Neuronal stem cell (in vitro differentiated cells): ENCODE measurements at regions not wholly inside any gene's neighbourhood (a gene's known extent, or its start where the extent isn't known, plus 50 kb on each side); places are given as distances from the start of the nearest gene placed in this dataset.
A peak's percentile ranks its signal among the peaks of the same experiment; 100 is the strongest.
"Not testable (repeated sequence)": the region's sequence is repeated elsewhere in the genome, so short reads cannot be mapped to it uniquely, and the experiment has no call there.

ENCODE experiments used
- DNase-seq: peaks from one replicate; pipeline ENCODE4 v3.0.0-alpha.2; 2013; ENCODE audit warnings: low spot score
- H2AFZ ChIP-seq: one replicate; pipeline ENCODE4 v1.6.1; 2013; ENCODE audit warnings: mild to moderate bottlenecking, low read length, inconsistent platforms
- H2AK5ac ChIP-seq: 2 replicates; pipeline ENCODE4 v1.6.1; 2013; ENCODE audit warnings: low read depth, mild to moderate bottlenecking, inconsistent platforms, low read length, moderate library complexity, mixed read lengths
- H2BK120ac ChIP-seq: 2 replicates; pipeline ENCODE4 v1.6.1; 2013; ENCODE audit warnings: low read depth, mild to moderate bottlenecking, inconsistent platforms, low read length, moderate library complexity, mixed read lengths
- H2BK12ac ChIP-seq: one replicate; pipeline ENCODE4 v1.6.1; 2013; ENCODE audit warnings: low read length, inconsistent platforms
- H2BK15ac ChIP-seq: 2 replicates; pipeline ENCODE4 v1.6.1; 2013; ENCODE audit warnings: mild to moderate bottlenecking, low read length, inconsistent platforms, mixed read lengths
- H2BK5ac ChIP-seq: one replicate; pipeline ENCODE4 v1.6.1; 2013; ENCODE audit warnings: inconsistent platforms, mild to moderate bottlenecking, low read length, moderate library complexity
- H3K14ac ChIP-seq: one replicate; pipeline ENCODE4 v1.6.1; 2013; ENCODE audit warnings: low read length, inconsistent platforms
- H3K18ac ChIP-seq: 2 replicates; pipeline ENCODE4 v1.6.1; 2013; ENCODE audit warnings: low read length, inconsistent platforms
- H3K23ac ChIP-seq: 2 replicates; pipeline ENCODE4 v1.6.1; 2013; ENCODE audit warnings: low read depth, mild to moderate bottlenecking, mixed read lengths, low read length, inconsistent platforms; ENCODE audit not compliant: poor library complexity
- H3K27ac ChIP-seq: replicated peaks from 3 replicates; pipeline ENCODE4 v1.5.1; 2013; ENCODE audit warnings: low read length, inconsistent platforms
- H3K27me3 ChIP-seq, 3 experiments: 2 replicates each; pipeline ENCODE4 v1.6.1; 2013; ENCODE audit warnings: low read length in 3 of 3, mild to moderate bottlenecking in 2 of 3, inconsistent platforms in 1 of 3, low read depth in 1 of 3, mixed read lengths in 1 of 3, moderate library complexity in 1 of 3; ENCODE audit not compliant: control insufficient read depth in 3 of 3, insufficient read depth in 3 of 3
- H3K36me3 ChIP-seq, 2 donors: replicated peaks in 1 of 2; 2 replicates each; pipeline ENCODE4 v1.6.1; 2013; ENCODE audit warnings: low read length in 2 of 2; ENCODE audit not compliant: control insufficient read depth in 2 of 2, insufficient read depth in 2 of 2
- H3K4ac ChIP-seq: 2 replicates; pipeline ENCODE4 v1.6.1; 2013; ENCODE audit warnings: inconsistent platforms, mild to moderate bottlenecking, low read length, moderate library complexity
- H3K4me1 ChIP-seq, 2 donors: 1 replicate in 1 of 2; 2 replicates in 1 of 2; pipeline ENCODE4 v1.6.1; 2013; ENCODE audit warnings: low read length in 2 of 2, low read depth in 1 of 2; ENCODE audit not compliant: control insufficient read depth in 2 of 2, insufficient read depth in 1 of 2
- H3K4me2 ChIP-seq: one replicate; pipeline ENCODE4 v1.6.1; 2013; ENCODE audit warnings: mild to moderate bottlenecking, low read length, inconsistent platforms; ENCODE audit not compliant: insufficient read depth, poor library complexity, severe bottlenecking
- H3K4me3 ChIP-seq, 2 donors: 2 replicates each; pipeline ENCODE4 v1.5.1; 2013; ENCODE audit warnings: low read length in 2 of 2, mild to moderate bottlenecking in 2 of 2, inconsistent platforms in 1 of 2, moderate library complexity in 1 of 2
- H3K79me1 ChIP-seq: one replicate; pipeline ENCODE4 v1.6.1; 2013; ENCODE audit warnings: low read depth, mild to moderate bottlenecking, inconsistent platforms, low read length, moderate library complexity
- H3K9ac ChIP-seq: one replicate; pipeline ENCODE4 v1.6.1; 2013; ENCODE audit warnings: mild to moderate bottlenecking, low read depth, low read length, inconsistent platforms; ENCODE audit not compliant: poor library complexity
- H3K9me3 ChIP-seq, 2 donors: replicated peaks in 1 of 2; 2 replicates each; pipeline versions ENCODE3 to v1.6.1; 2013; ENCODE audit warnings: low read length in 2 of 2, mild to moderate bottlenecking in 2 of 2, inconsistent platforms in 1 of 2, low read depth in 1 of 2, mixed read lengths in 1 of 2, moderate library complexity in 1 of 2; ENCODE audit not compliant: control insufficient read depth in 2 of 2, insufficient read depth in 1 of 2
- H4K8ac ChIP-seq: one replicate; pipeline ENCODE4 v1.6.1; 2013; ENCODE audit warnings: low read depth, mild to moderate bottlenecking, inconsistent platforms, low read length, moderate library complexity
- H4K91ac ChIP-seq: one replicate; pipeline ENCODE4 v1.6.1; 2013; ENCODE audit warnings: low read length, low read depth, mild to moderate bottlenecking, inconsistent platforms; ENCODE audit not compliant: poor library complexity
- WGBS, 2 donors: extraction: QIAGEN DNeasy Blood & Tissue Kit; methylation state at CpG; one replicate each; pipeline ENCODE4 v1.1.7; 2013; ENCODE audit warnings: missing lambda C conversion rate in 2 of 2, mixed read lengths in 1 of 2; ENCODE audit not compliant: insufficient read length in 2 of 2, insufficient replicate concordance in 1 of 2; ENCODE audit errors: extremely low coverage in 2 of 2; 5-methylcytosine and 5-hydroxymethylcytosine counted together

DNA sequence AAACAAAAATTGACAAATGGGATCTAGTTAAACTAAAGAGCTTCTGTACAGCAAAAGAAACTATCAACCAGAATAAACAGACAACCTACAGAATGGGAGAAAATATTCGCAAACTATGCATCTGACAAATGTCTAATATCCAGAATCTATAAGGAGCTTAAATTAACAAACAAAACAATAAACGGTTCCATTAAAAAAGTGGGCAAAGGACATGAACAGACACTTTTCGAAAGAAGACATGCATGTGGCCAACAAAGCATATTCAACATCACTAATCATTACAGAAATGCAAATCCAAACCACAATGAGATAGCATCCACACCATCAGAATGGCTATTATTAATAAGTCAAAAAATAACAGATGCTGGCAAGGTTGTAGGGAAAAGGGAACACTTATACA lies 50.5 kb upstream of the MED13L start:
- H3K27ac ChIP-seq, H3K4me3 ChIP-seq, H3K4ac ChIP-seq, H2BK120ac ChIP-seq, H3K4me2 ChIP-seq, H2AK5ac ChIP-seq, H3K23ac ChIP-seq, H3K79me1 ChIP-seq, H4K8ac ChIP-seq, H2AFZ ChIP-seq, H2BK12ac ChIP-seq, H3K14ac ChIP-seq, H3K9me3 ChIP-seq, H2BK15ac ChIP-seq, H2BK5ac ChIP-seq, H3K9ac ChIP-seq, H3K27me3 ChIP-seq, H4K91ac ChIP-seq, H3K18ac ChIP-seq, DNase-seq, H3K36me3 ChIP-seq, H3K4me1 ChIP-seq: not testable (repeated sequence)
- WGBS, 2 donors = no CpG with 5 or more reads among the region's 3 CpGs

DNA sequence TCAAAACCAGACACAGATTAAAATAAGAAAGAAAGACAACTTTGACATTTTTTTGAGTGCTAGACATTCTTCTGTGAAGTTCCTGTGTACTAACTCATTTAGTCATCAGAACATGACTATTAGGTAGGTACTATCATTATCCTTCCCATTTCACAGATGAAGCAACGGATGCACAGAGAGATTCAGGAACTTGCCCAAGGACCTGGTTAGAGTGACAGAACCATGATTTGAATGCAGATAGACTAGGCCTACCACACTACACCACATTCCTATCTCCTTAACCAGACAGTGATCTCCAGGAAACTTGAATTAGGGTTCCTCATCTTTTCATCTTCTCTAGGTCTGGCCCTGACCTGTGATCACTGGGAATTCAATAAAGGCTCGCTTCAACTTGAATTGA lies 54.4 kb upstream of the MED13L start:
- no peak for DNase-seq
- H3K79me1 ChIP-seq = no peaks in the 10 kb centered on the region
- H2AK5ac ChIP-seq = no peak overlapping the region
- no peak overlapping the region for H2BK5ac ChIP-seq
- no peaks in the 10 kb centered on the region for H3K9me3 ChIP-seq
- H2BK12ac ChIP-seq = no peak overlapping the region
- H4K91ac ChIP-seq = no peak overlapping the region
- H3K36me3 ChIP-seq = no peaks in the 10 kb centered on the region
- H3K14ac ChIP-seq = no peak overlapping the region
- no peak overlapping the region for H3K4me2 ChIP-seq
- no CpG with 5 or more reads among the region's 2 CpGs for WGBS, 2 donors
- H3K4me3 ChIP-seq = no peak overlapping the region
- no peak overlapping the region for H3K18ac ChIP-seq
- no peak overlapping the region for H2AFZ ChIP-seq
- H2BK15ac ChIP-seq = no peak overlapping the region
- no peak overlapping the region for H3K9ac ChIP-seq
- peaks cover 0 to 5% of the 10 kb centered on the region in 2 donors for H3K4me1 ChIP-seq
- no peak overlapping the region for H4K8ac ChIP-seq
- no peak overlapping the region for H3K23ac ChIP-seq
- no peak overlapping the region for H3K4ac ChIP-seq
- no peak overlapping the region for H3K27ac ChIP-seq
- H3K27me3 ChIP-seq = no peaks in the 10 kb centered on the region
- no peak overlapping the region for H2BK120ac ChIP-seq

DNA sequence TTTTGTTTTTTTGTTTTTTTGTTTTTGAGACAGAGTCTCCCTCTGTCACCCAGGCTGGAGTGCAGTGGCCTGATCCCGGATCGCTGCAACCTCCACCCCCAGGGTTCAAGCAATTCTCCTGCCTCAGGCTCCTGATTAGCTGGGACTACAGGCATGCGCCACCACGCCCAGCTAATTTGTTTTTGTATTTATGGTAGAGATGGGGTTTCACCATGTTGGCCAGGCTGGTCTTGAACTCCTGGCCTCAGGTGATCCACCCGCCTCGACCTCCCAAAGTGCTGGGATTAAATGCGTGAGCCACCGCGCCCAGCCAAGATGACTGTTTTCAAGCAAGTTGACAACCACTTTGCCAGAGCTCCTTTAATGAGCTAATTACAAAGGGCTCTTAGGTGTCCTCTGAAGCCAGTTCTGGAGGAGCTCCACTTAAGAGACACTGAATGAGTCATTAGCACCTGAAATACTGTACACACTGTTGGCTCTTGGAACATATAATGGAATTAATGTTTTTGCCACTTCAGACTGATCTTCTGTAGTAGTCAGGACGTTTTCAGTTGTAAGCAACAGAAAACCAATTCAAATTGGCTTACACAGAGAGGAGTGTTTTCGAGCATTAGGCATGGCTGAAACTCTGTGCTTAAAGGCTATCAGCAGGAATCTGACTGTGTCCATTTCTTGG lies 55.4 kb upstream of the MED13L start:
- Histone ChIP-seq H3K4me2 (no peak overlapping the region), H3K4me1 (peaks cover 0 to 5% of the 10 kb centered on the region in 2 donors), H2BK120ac (no peak overlapping the region), H3K18ac (no peak overlapping the region), H4K8ac (no peak overlapping the region), H4K91ac (no peak overlapping the region), H3K9ac (no peak overlapping the region), H2AK5ac (no peak overlapping the region), H2AFZ (no peak overlapping the region), H2BK12ac (no peak overlapping the region), H2BK15ac (no peak overlapping the region), H3K4ac (no peak overlapping the region), H3K79me1 (no peaks in the 10 kb centered on the region), H3K27me3 (no peaks in the 10 kb centered on the region), H3K14ac (no peak overlapping the region), H3K27ac (peak overlapping the region; percentile 36), H2BK5ac (no peak overlapping the region), H3K23ac (no peak overlapping the region), H3K4me3 (no peak overlapping the region), H3K36me3 (no peaks in the 10 kb centered on the region), H3K9me3 (no peaks in the 10 kb centered on the region)
- peak; percentile 21 for DNase-seq
- no CpG with 5 or more reads among the region's 11 CpGs for WGBS, 2 donors

DNA sequence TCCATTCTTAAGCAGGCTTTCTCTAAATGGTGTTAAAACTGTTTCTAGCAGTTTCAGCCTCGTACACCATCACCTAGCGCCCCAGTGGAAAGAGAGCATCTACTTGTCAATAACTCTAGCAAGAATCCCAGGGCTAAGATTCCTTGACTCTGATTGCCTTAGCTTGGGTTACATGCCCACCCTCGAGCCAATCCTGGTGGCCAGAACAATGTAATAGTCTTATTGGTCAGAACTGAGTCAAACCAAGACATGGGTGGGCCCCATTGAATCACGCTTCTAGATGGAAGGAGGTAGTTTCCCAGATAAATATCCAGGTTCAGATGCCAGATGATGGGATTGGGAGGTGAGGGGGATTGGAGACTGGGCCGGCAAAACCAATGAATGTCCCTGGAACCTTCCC lies 55.9 kb upstream of the MED13L start:
- Histone ChIP-seq H3K4me3 (no peak overlapping the region), H3K27ac (peak overlapping the region; percentile 36), H3K4me1 (peaks cover 3 to 9% of the 10 kb centered on the region in 2 donors), H3K4ac (no peak overlapping the region), H3K9ac (no peak overlapping the region), H2BK120ac (no peak overlapping the region), H2BK5ac (no peak overlapping the region), H3K14ac (no peak overlapping the region), H3K9me3 (no peaks in the 10 kb centered on the region), H2BK15ac (no peak overlapping the region), H3K27me3 (no peaks in the 10 kb centered on the region), H2AFZ (no peak overlapping the region), H3K36me3 (no peaks in the 10 kb centered on the region), H3K23ac (no peak overlapping the region), H3K18ac (no peak overlapping the region), H4K91ac (no peak overlapping the region), H3K79me1 (no peaks in the 10 kb centered on the region), H2AK5ac (no peak overlapping the region), H2BK12ac (no peak overlapping the region), H4K8ac (no peak overlapping the region), H3K4me2 (no peak overlapping the region)
- WGBS, 2 donors = no CpG with 5 or more reads among the region's 5 CpGs
- DNase-seq = peak; percentile 27
